GM12878 (cell line): ENCODE measurements at regions not wholly inside any gene's neighbourhood (a gene's known extent, or its start where the extent isn't known, plus 50 kb on each side); places are given as distances from the start of the nearest gene placed in this dataset.

ENCODE experiments used
- BCL11A ChIP-seq: IDR thresholded peaks from 2 replicates; pipeline ENCODE4 v1.6.1; 2011; ENCODE audit warnings: low read depth, low read length
- BMI1 ChIP-seq: fragments of 450-650 bp; IDR thresholded peaks from 2 replicates; pipeline ENCODE4 v1.6.1; 2016; ENCODE audit warnings: mild to moderate bottlenecking, moderate library complexity, borderline replicate concordance
- CTCF ChIP-seq, 3 experiments: IDR thresholded peaks in 2 of 3; conservative IDR thresholded peaks in 1 of 3; 2 replicates each; pipeline ENCODE4 v1.5.1; 2011; ENCODE audit warnings: low read depth in 3 of 3, low read length in 3 of 3, mild to moderate bottlenecking in 3 of 3, control low read depth in 2 of 3, moderate library complexity in 2 of 3, inconsistent platforms in 1 of 3, mixed read lengths in 1 of 3; ENCODE audit not compliant: control insufficient read depth in 2 of 3, insufficient read depth in 1 of 3; ENCODE audit errors: extremely low read depth in 1 of 3
- ESRRA ChIP-seq: IDR thresholded peaks from 2 replicates; pipeline ENCODE4 v1.6.1; 2012; ENCODE audit warnings: mild to moderate bottlenecking, low read length, improper control_type of control experiment
- EZH2 ChIP-seq: IDR thresholded peaks from 2 replicates; pipeline ENCODE4 v1.6.1; 2012; ENCODE audit warnings: low read depth, mild to moderate bottlenecking, control low read depth, inconsistent platforms, low read length, borderline replicate concordance; ENCODE audit not compliant: control insufficient read depth
- FOXK2 ChIP-seq: fragments of 450-650 bp; IDR thresholded peaks from 2 replicates; pipeline ENCODE4 v1.6.1; 2017; ENCODE audit warnings: mild to moderate bottlenecking, moderate library complexity
- HDAC2 ChIP-seq: fragments of 200-600 bp; sonication (generic); IDR thresholded peaks from 2 replicates; pipeline ENCODE4 v1.6.1; 2017
- MAX ChIP-seq: IDR thresholded peaks from 2 replicates; pipeline ENCODE4 v1.6.1; 2012; ENCODE audit warnings: low read depth, low read length, improper control_type of control experiment
- MEF2A ChIP-seq: IDR thresholded peaks from 2 replicates; pipeline ENCODE4 v1.6.1; 2011; ENCODE audit warnings: low read depth, mild to moderate bottlenecking, low read length, moderate library complexity; ENCODE audit not compliant: insufficient read depth
- PRDM15 ChIP-seq: fragments of 450-650 bp; formaldehyde crosslinking; IDR thresholded peaks from 2 replicates; pipeline ENCODE4 v1.4.0; 2020; ENCODE audit warnings: mild to moderate bottlenecking, moderate library complexity
- SPI1 ChIP-seq: IDR thresholded peaks from 2 replicates; pipeline ENCODE4 v1.6.1; 2011; ENCODE audit warnings: low read depth, mild to moderate bottlenecking, low read length, moderate library complexity, borderline replicate concordance; ENCODE audit not compliant: insufficient read depth
- SUZ12 ChIP-seq: fragments of 200-600 bp; sonication (generic); IDR thresholded peaks from one replicate; pipeline ENCODE4 v1.6.1; 2018; ENCODE audit warnings: antibody characterized with exemption, mild to moderate bottlenecking; ENCODE audit not compliant: unreplicated experiment
- TCF3 ChIP-seq: IDR thresholded peaks from 2 replicates; pipeline ENCODE4 v1.6.1; 2012; ENCODE audit warnings: low read depth, mild to moderate bottlenecking, low read length, borderline replicate concordance; ENCODE audit not compliant: insufficient read depth
- TF ChIP-seq, protein P1 (sequence below): IDR thresholded peaks from 2 replicates; pipeline ENCODE4 v1.6.1; 2011; ENCODE audit warnings: borderline replicate concordance, low read depth, mild to moderate bottlenecking, moderate library complexity, mixed read lengths, low read length; ENCODE audit not compliant: insufficient read depth; ENCODE audit errors: extremely low read length

DNA sequence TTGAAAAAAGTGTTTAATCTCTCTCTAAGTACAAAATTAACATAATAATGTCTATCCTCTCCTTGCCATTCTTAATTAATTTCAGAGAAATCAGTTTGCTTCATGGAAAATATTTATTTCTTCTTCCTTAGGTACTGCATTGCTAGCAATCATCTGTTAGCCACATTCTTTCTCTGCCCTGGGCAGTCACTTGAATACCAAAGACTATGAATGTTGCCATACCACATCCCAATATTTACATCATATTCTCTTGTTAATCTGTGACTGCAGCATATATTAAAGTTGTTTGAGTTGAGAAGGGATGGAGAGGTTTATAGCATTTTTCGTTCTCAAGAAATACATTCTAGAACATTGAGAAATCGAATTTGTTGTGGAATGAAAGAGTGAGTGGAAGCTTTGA lies 672.8 kb downstream of the PCDH7 start:
- TF ChIP-seq MEF2A (no peak), ESRRA (no peak), FOXK2 (no peak), MAX (no peak), CTCF (IDR thresholded peaks at IDR 0.05 in 2 of 3, conservative IDR thresholded peaks at IDR 0.05 in 1 of 3; ENCODE audit: control insufficient read depth in 2 of 3, extremely low read depth in 1 of 3, insufficient read depth in 1 of 3, low read depth in 3 of 3, low read length in 3 of 3) (no peak), SUZ12 (no peak), SPI1 (no peak), PRDM15 (CRISPR knock-in tag) (no peak), HDAC2 (no peak), TCF3 (no peak), BMI1 (no peak), EZH2 (no peak), BCL11A (no peak)
- TF ChIP-seq, protein P1, sequence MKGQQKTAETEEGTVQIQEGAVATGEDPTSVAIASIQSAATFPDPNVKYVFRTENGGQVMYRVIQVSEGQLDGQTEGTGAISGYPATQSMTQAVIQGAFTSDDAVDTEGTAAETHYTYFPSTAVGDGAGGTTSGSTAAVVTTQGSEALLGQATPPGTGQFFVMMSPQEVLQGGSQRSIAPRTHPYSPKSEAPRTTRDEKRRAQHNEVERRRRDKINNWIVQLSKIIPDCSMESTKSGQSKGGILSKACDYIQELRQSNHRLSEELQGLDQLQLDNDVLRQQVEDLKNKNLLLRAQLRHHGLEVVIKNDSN = no peak
